ENCODE measurements at regions not wholly inside any gene's neighbourhood (a gene's known extent, or its start where the extent isn't known, plus 50 kb on each side); places are given as distances from the start of the nearest gene placed in this dataset.

DNA sequence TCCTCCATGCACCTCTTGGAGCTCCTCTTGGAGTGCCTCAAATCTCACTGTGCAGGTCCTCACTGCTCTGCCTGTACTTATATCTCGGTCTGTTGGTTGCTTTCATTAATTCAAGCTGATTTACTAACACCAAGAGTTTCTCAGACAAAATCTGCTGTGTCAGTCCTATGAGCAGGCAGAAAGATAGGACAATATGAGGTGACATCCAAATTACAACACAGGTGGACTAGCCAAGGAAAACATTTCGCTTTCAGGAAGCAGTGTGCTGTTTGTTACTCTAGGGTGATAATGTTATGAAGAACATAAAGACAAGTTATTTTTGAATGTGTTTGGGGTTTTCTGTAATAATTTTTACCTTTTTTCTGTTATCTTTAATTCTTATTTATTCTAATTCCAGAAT is 264.1 kb upstream of the ANKH start:
- TF ChIP-seq CTCF (optimal IDR thresholded peaks at IDR 0.05 in 1 of 3, IDR thresholded peaks at IDR 0.05 in 1 of 3, conservative IDR thresholded peaks at IDR 0.05 in 1 of 3; ENCODE audit: extremely low read depth in 1 of 3, insufficient read depth in 2 of 3, low read length in 3 of 3) (no peak), EZH2 (IDR thresholded peaks at IDR 0.05; ENCODE audit: low read length) (no peak)
